HEK293 (cell line): ENCODE measurements at regions not wholly inside any gene's neighbourhood (a gene's known extent, or its start where the extent isn't known, plus 50 kb on each side); places are given as distances from the start of the nearest gene placed in this dataset.

ENCODE experiments used
- CTCF ChIP-seq: fragments of 450-650 bp; formaldehyde crosslinking; IDR thresholded peaks from 2 replicates; pipeline ENCODE4 v1.5.1; 2016; ENCODE audit warnings: missing biosample characterization, missing genetic modification characterization
- KLF16 ChIP-seq: fragments of 450-650 bp; formaldehyde crosslinking; IDR thresholded peaks from 2 replicates; pipeline ENCODE4 v1.5.1; 2017; ENCODE audit warnings: missing biosample characterization, missing genetic modification characterization
- ZBTB17 ChIP-seq: fragments of 450-650 bp; formaldehyde crosslinking; IDR thresholded peaks from 2 replicates; pipeline ENCODE4 v1.5.1; 2016; ENCODE audit warnings: missing biosample characterization, missing genetic modification characterization
- ZEB2 ChIP-seq: fragments of 450-650 bp; formaldehyde crosslinking; IDR thresholded peaks from 2 replicates; pipeline ENCODE4 v1.5.1; 2016; ENCODE audit warnings: missing biosample characterization, missing genetic modification characterization
- ZNF585B ChIP-seq: fragments of 450-650 bp; formaldehyde crosslinking; IDR thresholded peaks from 2 replicates; pipeline ENCODE4 v1.5.1; 2016; ENCODE audit warnings: missing biosample characterization, missing genetic modification characterization
- TF ChIP-seq, protein P1 (sequence below): fragments of 450-650 bp; formaldehyde crosslinking; IDR thresholded peaks from 2 replicates; pipeline ENCODE4 v1.5.1; 2016; ENCODE audit warnings: missing biosample characterization, missing genetic modification characterization

DNA sequence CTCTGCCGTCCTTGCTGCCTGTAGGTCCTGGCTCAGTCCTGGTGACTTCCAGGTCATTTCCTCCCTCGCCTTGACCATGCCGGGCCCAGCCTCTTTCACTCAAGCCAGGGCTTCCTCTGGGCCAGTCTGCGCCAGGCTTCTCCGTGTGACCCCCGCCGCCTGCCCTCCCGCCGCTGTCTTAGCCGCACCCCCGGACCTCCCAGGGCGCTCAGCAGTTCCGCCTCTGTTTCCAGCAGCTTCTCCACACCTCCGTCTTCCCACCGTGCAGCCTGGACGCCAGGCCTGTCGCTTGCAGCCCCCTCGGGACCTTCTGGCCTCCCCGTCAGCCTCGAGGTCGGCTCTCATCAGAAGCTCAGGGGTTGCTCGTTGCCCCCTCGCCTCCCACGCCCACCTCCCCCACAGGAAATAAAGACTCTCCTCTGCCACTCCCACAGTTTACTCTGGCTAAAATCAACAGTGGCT, 123.0 kb upstream of the FZD8 start:
- TF ChIP-seq KLF16, result no peak
- no peak for TF ChIP-seq ZEB2 (tag by site-specific recombination)
- TF ChIP-seq CTCF (tag by site-specific recombination), result no peak
- TF ChIP-seq, protein P1, sequence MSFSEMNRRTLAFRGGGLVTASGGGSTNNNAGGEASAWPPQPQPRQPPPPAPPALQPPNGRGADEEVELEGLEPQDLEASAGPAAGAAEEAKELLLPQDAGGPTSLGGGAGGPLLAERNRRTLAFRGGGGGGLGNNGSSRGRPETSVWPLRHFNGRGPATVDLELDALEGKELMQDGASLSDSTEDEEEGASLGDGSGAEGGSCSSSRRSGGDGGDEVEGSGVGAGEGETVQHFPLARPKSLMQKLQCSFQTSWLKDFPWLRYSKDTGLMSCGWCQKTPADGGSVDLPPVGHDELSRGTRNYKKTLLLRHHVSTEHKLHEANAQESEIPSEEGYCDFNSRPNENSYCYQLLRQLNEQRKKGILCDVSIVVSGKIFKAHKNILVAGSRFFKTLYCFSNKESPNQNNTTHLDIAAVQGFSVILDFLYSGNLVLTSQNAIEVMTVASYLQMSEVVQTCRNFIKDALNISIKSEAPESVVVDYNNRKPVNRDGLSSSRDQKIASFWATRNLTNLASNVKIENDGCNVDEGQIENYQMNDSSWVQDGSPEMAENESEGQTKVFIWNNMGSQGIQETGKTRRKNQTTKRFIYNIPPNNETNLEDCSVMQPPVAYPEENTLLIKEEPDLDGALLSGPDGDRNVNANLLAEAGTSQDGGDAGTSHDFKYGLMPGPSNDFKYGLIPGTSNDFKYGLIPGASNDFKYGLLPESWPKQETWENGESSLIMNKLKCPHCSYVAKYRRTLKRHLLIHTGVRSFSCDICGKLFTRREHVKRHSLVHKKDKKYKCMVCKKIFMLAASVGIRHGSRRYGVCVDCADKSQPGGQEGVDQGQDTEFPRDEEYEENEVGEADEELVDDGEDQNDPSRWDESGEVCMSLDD (tag by site-specific recombination), result no peak
- TF ChIP-seq ZBTB17 (tag by site-specific recombination), result no peak
- no peak for TF ChIP-seq ZNF585B
